Endodermal cell (in vitro differentiated cells): ENCODE measurements at regions not wholly inside any gene's neighbourhood (a gene's known extent, or its start where the extent isn't known, plus 50 kb on each side); places are given as distances from the start of the nearest gene placed in this dataset.

Source experiments
- DNase-seq: peaks from one replicate; pipeline ENCODE4 v3.0.0-alpha.2; 2017
- H3K27ac ChIP-seq: 2 replicates; pipeline ENCODE4 v1.5.1; 2013; ENCODE audit warnings: mild to moderate bottlenecking, low read depth, low read length, moderate library complexity
- H3K27me3 ChIP-seq: 2 replicates; pipeline ENCODE4 v1.6.1; 2013; ENCODE audit warnings: mild to moderate bottlenecking, low read length, moderate library complexity; ENCODE audit not compliant: insufficient read depth, control insufficient read depth, poor library complexity, severe bottlenecking
- H3K36me3 ChIP-seq: 2 replicates; pipeline ENCODE4 v1.7.0; 2013; ENCODE audit warnings: mild to moderate bottlenecking, low read length, moderate library complexity; ENCODE audit not compliant: control insufficient read depth, insufficient read depth
- H3K4me1 ChIP-seq: one replicate; pipeline ENCODE4 v1.7.0; 2013; ENCODE audit warnings: low read length; ENCODE audit not compliant: control insufficient read depth, insufficient read depth
- H3K4me3 ChIP-seq: 2 replicates; pipeline ENCODE4 v1.5.1; 2013; ENCODE audit warnings: mild to moderate bottlenecking, low read length, moderate library complexity
- H3K9ac ChIP-seq: 2 replicates; pipeline ENCODE4 v1.6.1; 2013; ENCODE audit warnings: mild to moderate bottlenecking, low read length, moderate library complexity; ENCODE audit not compliant: poor library complexity, severe bottlenecking; ENCODE audit errors: extremely low read depth
- H3K9me3 ChIP-seq: 2 replicates; pipeline ENCODE4 v1.6.1; 2013; ENCODE audit warnings: mild to moderate bottlenecking, low read length, moderate library complexity; ENCODE audit not compliant: control insufficient read depth
- H3K27ac Mint-ChIP-seq: 2 replicates; pipeline ENCODE4 v1.8.0; 2020; ENCODE audit warnings: mixed read lengths
- H3K27me3 Mint-ChIP-seq: 2 replicates; pipeline ENCODE4 v1.8.0; 2021; ENCODE audit warnings: mild to moderate bottlenecking, mixed read lengths; ENCODE audit not compliant: insufficient read depth
- H3K36me3 Mint-ChIP-seq: 2 replicates; pipeline ENCODE4 v1.8.0; 2020; ENCODE audit warnings: low read depth, mixed read lengths
- H3K4me1 Mint-ChIP-seq: 2 replicates; pipeline ENCODE4 v1.8.0; 2020; ENCODE audit warnings: mixed read lengths
- H3K4me3 Mint-ChIP-seq: 2 replicates; pipeline ENCODE4 v1.8.0; 2020; ENCODE audit warnings: mild to moderate bottlenecking, moderate library complexity, mixed read lengths
- H3K9me3 Mint-ChIP-seq: 2 replicates; pipeline ENCODE4 v1.8.0; 2020; ENCODE audit warnings: mild to moderate bottlenecking, mixed read lengths
- CTCF ChIP-seq: fragments of 200-600 bp; sonication (generic); conservative IDR thresholded peaks from 2 replicates; pipeline ENCODE4 v1.5.0; 2021; ENCODE audit warnings: antibody characterized with exemption, mild to moderate bottlenecking
- WGBS, 2 experiments: methylation state at CpG; one replicate each; pipeline versions ENCODE4 v1.1.5 to v1.1.7; 2013; ENCODE audit warnings: missing lambda C conversion rate in 2 of 2, mixed read lengths in 1 of 2; ENCODE audit not compliant: insufficient coverage in 1 of 2, insufficient read length in 1 of 2; 5-methylcytosine and 5-hydroxymethylcytosine counted together

GRCh38 chr4:19806865-19807264 lies 444.8 kb upstream of the SLIT2 start:
- TF ChIP-seq CTCF = no peak
- H3K9ac ChIP-seq = no peak overlapping the region
- 90% methylated on average over 1 of the region's 1 CpG; no CpG with 5 or more reads in 1 of the 2 experiments for WGBS, 2 experiments
- Mint-ChIP-seq H3K36me3 (no peaks in the 10 kb centered on the region), H3K4me3 (no peak overlapping the region), H3K27me3 (peaks cover 7% of the 10 kb centered on the region), H3K4me1 (peaks cover 4% of the 10 kb centered on the region), H3K9me3 (no peaks in the 10 kb centered on the region), H3K27ac (no peak overlapping the region)
- peaks cover 7% of the 10 kb centered on the region for H3K4me1 ChIP-seq
- no peaks in the 10 kb centered on the region for H3K27me3 ChIP-seq
- H3K36me3 ChIP-seq = no peaks in the 10 kb centered on the region
- H3K4me3 ChIP-seq = no peak overlapping the region
- DNase-seq = no peak
- H3K27ac ChIP-seq = no peak overlapping the region
- H3K9me3 ChIP-seq = no peaks in the 10 kb centered on the region

GRCh38 chr4:19803406-19803805 lies 448.3 kb upstream of the SLIT2 start:
- Histone ChIP-seq H3K36me3 (no peaks in the 10 kb centered on the region), H3K4me1 (no peaks in the 10 kb centered on the region), H3K4me3 (no peak overlapping the region), H3K27ac (no peak overlapping the region), H3K9ac (no peak overlapping the region), H3K27me3 (no peaks in the 10 kb centered on the region), H3K9me3 (no peaks in the 10 kb centered on the region)
- no peaks in the 10 kb centered on the region for H3K4me1 Mint-ChIP-seq
- no peaks in the 10 kb centered on the region for H3K36me3 Mint-ChIP-seq
- H3K9me3 Mint-ChIP-seq = no peaks in the 10 kb centered on the region
- H3K27me3 Mint-ChIP-seq = no peaks in the 10 kb centered on the region
- no peak overlapping the region for H3K27ac Mint-ChIP-seq
- no peak for DNase-seq
- no peak overlapping the region for H3K4me3 Mint-ChIP-seq
- no peak for TF ChIP-seq CTCF
- 93 to 100% methylated on average over 1 to 2 of the region's 2 CpGs for WGBS, 2 experiments

- no peak overlapping the region for H3K4me3 Mint-ChIP-seq
- Histone ChIP-seq H3K27ac (no peak overlapping the region), H3K4me1 (no peaks in the 10 kb centered on the region), H3K27me3 (no peaks in the 10 kb centered on the region), H3K9me3 (peaks cover 11% of the 10 kb centered on the region), H3K9ac (no peak overlapping the region), H3K36me3 (no peaks in the 10 kb centered on the region), H3K4me3 (no peak overlapping the region)
- no peak for TF ChIP-seq CTCF
- peaks cover 9% of the 10 kb centered on the region for H3K27me3 Mint-ChIP-seq
- no peaks in the 10 kb centered on the region for H3K36me3 Mint-ChIP-seq
- H3K27ac Mint-ChIP-seq = no peak overlapping the region
- peaks cover 11% of the 10 kb centered on the region for H3K9me3 Mint-ChIP-seq
- no peak for DNase-seq
- no peaks in the 10 kb centered on the region for H3K4me1 Mint-ChIP-seq
Measured at GRCh38 chr4:19793831-19794230, 457.9 kb upstream of the SLIT2 start.
